ENCODE measurements at regions not wholly inside any gene's neighbourhood (a gene's known extent, or its start where the extent isn't known, plus 50 kb on each side); places are given as distances from the start of the nearest gene placed in this dataset.

DNA sequence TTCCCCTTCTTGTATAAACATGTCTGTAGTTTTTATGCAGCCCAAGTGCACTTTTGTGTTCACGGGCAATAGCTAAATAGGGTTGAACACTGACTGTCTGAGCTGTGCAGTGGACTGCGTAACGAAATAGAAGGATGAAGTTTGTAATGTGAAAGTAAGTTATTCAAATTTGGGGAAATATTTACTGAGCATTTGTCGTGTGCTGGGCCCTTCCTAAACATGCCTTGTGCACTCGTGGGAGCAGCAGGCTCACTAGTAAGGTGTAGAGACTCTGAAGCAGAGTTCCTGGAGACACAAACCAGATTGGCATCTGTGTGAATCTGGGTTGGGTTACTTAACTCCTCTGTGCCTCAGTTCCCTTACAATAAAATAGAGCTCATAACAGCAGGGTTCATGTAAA, 51.7 kb upstream of the C1QTNF7 start:
- TF ChIP-seq, protein P1, sequence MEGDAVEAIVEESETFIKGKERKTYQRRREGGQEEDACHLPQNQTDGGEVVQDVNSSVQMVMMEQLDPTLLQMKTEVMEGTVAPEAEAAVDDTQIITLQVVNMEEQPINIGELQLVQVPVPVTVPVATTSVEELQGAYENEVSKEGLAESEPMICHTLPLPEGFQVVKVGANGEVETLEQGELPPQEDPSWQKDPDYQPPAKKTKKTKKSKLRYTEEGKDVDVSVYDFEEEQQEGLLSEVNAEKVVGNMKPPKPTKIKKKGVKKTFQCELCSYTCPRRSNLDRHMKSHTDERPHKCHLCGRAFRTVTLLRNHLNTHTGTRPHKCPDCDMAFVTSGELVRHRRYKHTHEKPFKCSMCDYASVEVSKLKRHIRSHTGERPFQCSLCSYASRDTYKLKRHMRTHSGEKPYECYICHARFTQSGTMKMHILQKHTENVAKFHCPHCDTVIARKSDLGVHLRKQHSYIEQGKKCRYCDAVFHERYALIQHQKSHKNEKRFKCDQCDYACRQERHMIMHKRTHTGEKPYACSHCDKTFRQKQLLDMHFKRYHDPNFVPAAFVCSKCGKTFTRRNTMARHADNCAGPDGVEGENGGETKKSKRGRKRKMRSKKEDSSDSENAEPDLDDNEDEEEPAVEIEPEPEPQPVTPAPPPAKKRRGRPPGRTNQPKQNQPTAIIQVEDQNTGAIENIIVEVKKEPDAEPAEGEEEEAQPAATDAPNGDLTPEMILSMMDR (IDR thresholded peaks at IDR 0.05; ENCODE audit: low read length): no peak
- TF ChIP-seq EZH2phosphoT487 (IDR thresholded peaks at IDR 0.05; ENCODE audit: low read length) (no peak), EZH2 (optimal IDR thresholded peaks at IDR 0.05; ENCODE audit: low read depth, low read length) (no peak)
